ENCODE measurements at regions not wholly inside any gene's neighbourhood (a gene's known extent, or its start where the extent isn't known, plus 50 kb on each side); places are given as distances from the start of the nearest gene placed in this dataset.

- TF ChIP-seq CTCF (IDR thresholded peaks at IDR 0.05), result no peak
- TF ChIP-seq ZFX (IDR thresholded peaks at IDR 0.05; ENCODE audit: borderline replicate concordance), result no peak
Observed at GRCh38 chr16:35182043-35182677, 1722.7 kb downstream of the TP53TG3F start.
